IMR-90 (cell line): ENCODE measurements at regions not wholly inside any gene's neighbourhood (a gene's known extent, or its start where the extent isn't known, plus 50 kb on each side); places are given as distances from the start of the nearest gene placed in this dataset.
A peak's percentile ranks its signal among the peaks of the same experiment; 100 is the strongest.

ENCODE experiments used
- ATAC-seq: fragments of 200-7000 bp; cut with Tn5 transposase; 2 replicates; pipeline ENCODE4 v1.9.1; 2020; ENCODE audit warnings: low read depth, mild to moderate bottlenecking, moderate library complexity
- BruUV-seq: library from RNA; stranded (reverse); fragments of 400-500 nt; replicated peaks from 2 replicates; lab custom pipeline; 2021; lab: Mats Ljungman, UMichigan
- CTCF ChIA-PET: fragments of 300-600 bp; formaldehyde crosslinking; extraction: SDS; loops from one replicate; lab custom pipeline; 2021; ENCODE audit warnings: antibody characterized with exemption; lab: Yijun Ruan, JAX
- POLR2A ChIA-PET: fragments of 300-600 bp; sonication (Branson Sonifier 250); formaldehyde crosslinking; loops from one replicate; lab custom pipeline; 2022; ENCODE audit warnings: antibody characterized with exemption; ENCODE audit not compliant: unreplicated experiment; lab: Charles Lee
- DNase-seq: peaks from one replicate; pipeline ENCODE4 v3.0.0; 2013
- H2AFZ ChIP-seq: replicated peaks from 2 replicates; pipeline ENCODE3; 2013; ENCODE audit warnings: low read length, mild to moderate bottlenecking; ENCODE audit not compliant: poor library complexity
- H2AK5ac ChIP-seq: 2 replicates; pipeline ENCODE4 v1.6.1; 2013; ENCODE audit warnings: low read depth, low read length, inconsistent platforms
- H2AK9ac ChIP-seq: replicated peaks from 2 replicates; pipeline ENCODE3; 2013; ENCODE audit warnings: mild to moderate bottlenecking, low read depth, low read length, moderate library complexity; ENCODE audit not compliant: poor library complexity
- H2BK120ac ChIP-seq: 2 replicates; pipeline ENCODE4 v1.6.1; 2013; ENCODE audit warnings: low read depth, low read length, inconsistent platforms
- H2BK15ac ChIP-seq: 3 replicates; pipeline ENCODE4 v1.6.1; 2013; ENCODE audit warnings: low read depth, low read length, inconsistent platforms
- H2BK20ac ChIP-seq: 2 replicates; pipeline ENCODE4 v1.6.1; 2013; ENCODE audit warnings: low read depth, mild to moderate bottlenecking, inconsistent platforms, low read length, moderate library complexity
- H2BK5ac ChIP-seq: 2 replicates; pipeline ENCODE4 v1.6.1; 2013; ENCODE audit warnings: mild to moderate bottlenecking, low read depth, low read length, inconsistent platforms; ENCODE audit not compliant: poor library complexity, severe bottlenecking
- H3K14ac ChIP-seq: replicated peaks from 2 replicates; pipeline ENCODE4 v1.6.1; 2013; ENCODE audit warnings: low read depth, low read length, inconsistent platforms
- H3K18ac ChIP-seq: 2 replicates; pipeline ENCODE4 v1.6.1; 2013; ENCODE audit warnings: low read depth, low read length, control low read depth
- H3K23ac ChIP-seq: 2 replicates; pipeline ENCODE4 v1.6.1; 2013; ENCODE audit warnings: low read depth, low read length, inconsistent platforms
- H3K27ac ChIP-seq: 2 replicates; pipeline ENCODE4 v1.5.1; 2013; ENCODE audit warnings: mild to moderate bottlenecking, control low read depth, low read length; ENCODE audit not compliant: insufficient read depth
- H3K27me3 ChIP-seq: 2 replicates; pipeline ENCODE4 v1.6.1; 2013; ENCODE audit warnings: low read length; ENCODE audit not compliant: control insufficient read depth, insufficient read depth
- H3K36me3 ChIP-seq: 2 replicates; pipeline ENCODE4 v1.6.1; 2013; ENCODE audit warnings: low read length, mixed read lengths; ENCODE audit not compliant: control insufficient read depth, insufficient read depth
- H3K4ac ChIP-seq: 2 replicates; pipeline ENCODE4 v1.6.1; 2013; ENCODE audit warnings: low read depth, low read length, inconsistent platforms
- H3K4me1 ChIP-seq: 2 replicates; pipeline ENCODE4 v1.6.1; 2013; ENCODE audit warnings: low read length, mixed read lengths; ENCODE audit not compliant: control insufficient read depth, insufficient read depth
- H3K4me2 ChIP-seq: 2 replicates; pipeline ENCODE4 v1.6.1; 2013; ENCODE audit warnings: low read depth, mild to moderate bottlenecking, control low read depth, low read length, moderate library complexity
- H3K4me3 ChIP-seq: 2 replicates; pipeline ENCODE4 v1.5.1; 2013; ENCODE audit warnings: low read depth, mild to moderate bottlenecking, control low read depth, low read length, moderate library complexity; ENCODE audit not compliant: insufficient read depth
- H3K56ac ChIP-seq: 2 replicates; pipeline ENCODE4 v1.6.1; 2013; ENCODE audit warnings: low read length, inconsistent platforms; ENCODE audit not compliant: insufficient read depth; ENCODE audit errors: extremely low read depth
- H3K79me1 ChIP-seq, 2 experiments: 2 replicates each; pipeline ENCODE4 v1.6.1; 2013; ENCODE audit warnings: low read length in 2 of 2, inconsistent platforms in 1 of 2, low read depth in 1 of 2
- H3K9ac ChIP-seq: 2 replicates; pipeline ENCODE4 v1.6.1; 2013; ENCODE audit warnings: low read depth, low read length, control low read depth
- H3K9me1 ChIP-seq: 2 replicates; pipeline ENCODE4 v1.6.1; 2013; ENCODE audit warnings: low read length, inconsistent platforms; ENCODE audit not compliant: insufficient read depth
- H3K9me3 ChIP-seq: 2 replicates; pipeline ENCODE4 v1.6.1; 2013; ENCODE audit warnings: low read length; ENCODE audit not compliant: control insufficient read depth, insufficient read depth
- H4K20me1 ChIP-seq: 2 replicates; pipeline ENCODE4 v1.6.1; 2013; ENCODE audit warnings: low read length, inconsistent platforms; ENCODE audit not compliant: insufficient read depth
- H4K5ac ChIP-seq: 2 replicates; pipeline ENCODE4 v1.6.1; 2013; ENCODE audit warnings: mild to moderate bottlenecking, low read depth, low read length, control low read depth
- H4K8ac ChIP-seq, 2 experiments: 2 replicates each; pipeline ENCODE4 v1.6.1; 2013; ENCODE audit warnings: low read depth in 2 of 2, low read length in 2 of 2, control low read depth in 1 of 2, inconsistent platforms in 1 of 2
- H4K91ac ChIP-seq: 2 replicates; pipeline ENCODE4 v1.6.1; 2013; ENCODE audit warnings: low read depth, low read length, inconsistent platforms; ENCODE audit not compliant: insufficient read depth
- CEBPB ChIP-seq: IDR thresholded peaks from 2 replicates; pipeline ENCODE4 v1.6.1; 2012; ENCODE audit warnings: low read depth, low read length, improper control_type of control experiment
- CHD1 ChIP-seq: IDR thresholded peaks from 2 replicates; pipeline ENCODE4 v1.6.1; 2012; ENCODE audit warnings: low read depth, low read length, improper control_type of control experiment
- MAZ ChIP-seq: IDR thresholded peaks from 2 replicates; pipeline ENCODE4 v1.6.1; 2012; ENCODE audit warnings: low read depth, mild to moderate bottlenecking, low read length, improper control_type of control experiment, moderate library complexity, borderline replicate concordance
- RCOR1 ChIP-seq: IDR thresholded peaks from 2 replicates; pipeline ENCODE4 v1.6.1; 2012; ENCODE audit warnings: mild to moderate bottlenecking, low read length, improper control_type of control experiment; ENCODE audit not compliant: insufficient replicate concordance
- RFX5 ChIP-seq: IDR thresholded peaks from 2 replicates; pipeline ENCODE4 v1.8.0; 2012; ENCODE audit warnings: low read depth, mild to moderate bottlenecking, low read length, moderate library complexity
- SMC3 ChIP-seq: fragments of 150-350 bp; IDR thresholded peaks from 2 replicates; pipeline ENCODE4 v1.6.1; 2016; ENCODE audit warnings: low read depth, mild to moderate bottlenecking, antibody characterized with exemption, low read length, moderate library complexity
- WGBS, 2 experiments: methylation state at CpG; one replicate each; pipeline versions ENCODE4 v1.1.5 to v1.1.7; 2013; ENCODE audit warnings: missing lambda C conversion rate in 2 of 2; ENCODE audit not compliant: insufficient read length in 1 of 2; ENCODE audit errors: extremely low coverage in 2 of 2; 5-methylcytosine and 5-hydroxymethylcytosine counted together
- dilution Hi-C: fragments of 300-500 bp; cut with HindIII; formaldehyde crosslinking; loops from one replicate; pipeline ENCODE4 v1.14.3; 2018; ENCODE audit warnings: low sequenced_read_pairs; ENCODE audit not compliant: unreplicated experiment
- in situ Hi-C: fragments of 300-500 bp; cut with MboI; formaldehyde crosslinking; loops from 3 replicates; pipeline ENCODE4 v1.14.3; 2019; ENCODE audit warnings: low sequenced_read_pairs, inconsistent platforms, mixed read lengths
- intact Hi-C: fragments of 100-400 bp; cut with micrococcal nuclease; formaldehyde crosslinking; loops from 2 replicates; pipeline ENCODE4 v1.10.0; 2022

DNA sequence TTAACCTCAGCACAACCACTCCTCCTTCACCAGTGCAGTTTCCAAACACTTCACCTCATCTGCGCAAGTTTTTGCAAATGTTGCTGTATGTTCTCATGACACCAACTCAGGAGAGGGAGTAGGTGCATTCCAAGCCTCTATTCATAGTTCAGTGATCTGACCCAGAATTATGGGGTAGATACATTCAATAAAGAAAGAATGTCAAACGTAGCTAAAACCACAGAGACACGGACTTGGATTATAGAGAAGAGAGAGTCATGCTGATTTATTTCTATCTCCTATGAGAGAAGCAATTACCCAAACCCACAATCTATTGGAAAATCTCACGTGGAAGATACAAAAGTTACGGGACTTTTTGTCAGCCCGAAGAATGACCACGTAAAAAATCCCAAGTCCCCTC, 1006.0 kb upstream of the TMEM132C start:
- POLR2A ChIA-PET, result no interaction called here
- H2BK5ac ChIP-seq, result peak overlapping the region; percentile 61
- H3K56ac ChIP-seq, result no peak overlapping the region
- WGBS, 2 experiments, result 80% methylated on average over 1 of the region's 7 CpGs; no CpG with 5 or more reads in 1 of the 2 experiments
- no peaks in the 10 kb centered on the region for H3K36me3 ChIP-seq
- ATAC-seq, result no peak
- no peak overlapping the region for H2AK5ac ChIP-seq
- H3K9me1 ChIP-seq, result no peaks in the 10 kb centered on the region
- H2AFZ ChIP-seq, result no peak overlapping the region
- no peaks in the 10 kb centered on the region for H3K79me1 ChIP-seq
- peak; percentile 15 for DNase-seq
- no TSS peak for BruUV-seq
- H3K14ac ChIP-seq, result no peak overlapping the region
- peak overlapping the region; percentile 36; the same call in 1 of the 2 replicates for H2BK120ac ChIP-seq
- H4K91ac ChIP-seq, result no peak overlapping the region
- no peaks in the 10 kb centered on the region for H4K20me1 ChIP-seq
- H3K9me3 ChIP-seq, result peaks cover 1% of the 10 kb centered on the region
- CTCF ChIA-PET, result no interaction called here
- intact Hi-C loops, result no loop called here
- in situ Hi-C loops, result no loop called here
- dilution Hi-C loops, result no loop called here
- H3K23ac ChIP-seq, result no peak overlapping the region
- no peak overlapping the region for H3K27ac ChIP-seq
- no peak overlapping the region for H4K8ac ChIP-seq
- H4K5ac ChIP-seq, result no peak overlapping the region
- H3K9ac ChIP-seq, result no peak overlapping the region
- peak overlapping the region; percentile 29; the same call in 1 of the 2 replicates for H3K4ac ChIP-seq
- no peak overlapping the region for H2BK20ac ChIP-seq
- no peak overlapping the region for H2AK9ac ChIP-seq
- no peak overlapping the region for H3K4me3 ChIP-seq
- H3K4me1 ChIP-seq, result no peaks in the 10 kb centered on the region
- H3K18ac ChIP-seq, result peak overlapping the region; percentile 18; the same call in 1 of the 2 replicates
- TF ChIP-seq SMC3 (no peak), RFX5 (no peak), RCOR1 (no peak), CEBPB (no peak), MAZ (no peak), CHD1 (no peak)
- H2BK15ac ChIP-seq, result peak overlapping the region; percentile 68; the same call in 2 of the 3 replicates
- no peak overlapping the region for H3K4me2 ChIP-seq
- H3K27me3 ChIP-seq, result no peaks in the 10 kb centered on the region
